Esophagus muscularis mucosa (tissue), 3 donors: ENCODE measurements at regions not wholly inside any gene's neighbourhood (a gene's known extent, or its start where the extent isn't known, plus 50 kb on each side); places are given as distances from the start of the nearest gene placed in this dataset.

Experiments
- CTCF ChIP-seq, 3 experiments: fragments of 200-600 bp in 2 of 3; fragments of 450-650 bp in 1 of 3; sonication (generic) in 2 of 3; IDR thresholded peaks; one replicate each; pipeline ENCODE4 v1.5.1; 2017 to 2019; ENCODE audit warnings: antibody characterized with exemption in 3 of 3, mild to moderate bottlenecking in 2 of 3, moderate library complexity in 1 of 3
- POLR2A ChIP-seq: fragments of 450-650 bp; IDR thresholded peaks from one replicate; pipeline ENCODE4 v1.6.1; 2017; ENCODE audit warnings: antibody characterized with exemption, moderate library complexity, mild to moderate bottlenecking, low read depth

DNA sequence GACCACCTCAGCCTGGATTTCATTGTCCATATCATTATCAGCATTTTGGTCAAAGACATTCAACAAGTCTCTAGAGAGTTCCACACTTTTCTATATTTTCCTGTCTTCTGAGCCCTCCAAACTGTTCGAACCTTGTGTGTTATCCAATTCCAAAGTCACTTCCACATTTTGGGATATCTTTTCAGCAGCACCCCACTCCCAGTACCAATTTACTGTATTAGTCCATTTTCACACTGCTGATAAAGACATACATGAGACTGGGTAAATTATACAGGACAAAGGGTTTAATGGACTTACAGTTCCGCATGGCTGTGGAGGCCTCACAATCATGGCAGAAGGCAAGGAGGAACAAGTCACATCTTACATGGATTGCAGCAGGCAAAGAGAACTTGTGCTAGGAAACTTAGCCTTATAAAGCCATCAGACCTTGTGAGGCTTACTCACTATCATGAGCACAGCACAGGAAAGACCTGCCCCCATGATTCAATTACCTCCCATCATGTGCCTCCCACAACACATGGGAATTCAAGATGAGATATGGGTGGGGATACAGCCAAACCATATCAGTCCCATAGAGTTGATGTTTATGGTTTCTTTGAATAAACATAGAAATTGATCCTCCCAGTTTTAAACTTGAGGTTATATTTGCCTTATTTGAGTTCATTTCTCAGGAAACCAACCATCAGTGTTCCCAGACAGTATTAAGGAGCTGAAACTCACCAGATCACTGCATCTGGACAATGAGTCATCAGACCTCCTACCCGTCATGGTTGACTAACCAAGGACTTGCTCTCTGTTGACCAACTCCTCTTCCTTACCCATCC, 322.7 kb upstream of the DUSP10 start:
- no peak for TF ChIP-seq CTCF (IDR thresholded peaks at IDR 0.05)
- no peak for TF ChIP-seq POLR2A
